ENCODE measurements at regions not wholly inside any gene's neighbourhood (a gene's known extent, or its start where the extent isn't known, plus 50 kb on each side); places are given as distances from the start of the nearest gene placed in this dataset.
A peak's percentile ranks its signal among the peaks of the same experiment; 100 is the strongest.

DNA sequence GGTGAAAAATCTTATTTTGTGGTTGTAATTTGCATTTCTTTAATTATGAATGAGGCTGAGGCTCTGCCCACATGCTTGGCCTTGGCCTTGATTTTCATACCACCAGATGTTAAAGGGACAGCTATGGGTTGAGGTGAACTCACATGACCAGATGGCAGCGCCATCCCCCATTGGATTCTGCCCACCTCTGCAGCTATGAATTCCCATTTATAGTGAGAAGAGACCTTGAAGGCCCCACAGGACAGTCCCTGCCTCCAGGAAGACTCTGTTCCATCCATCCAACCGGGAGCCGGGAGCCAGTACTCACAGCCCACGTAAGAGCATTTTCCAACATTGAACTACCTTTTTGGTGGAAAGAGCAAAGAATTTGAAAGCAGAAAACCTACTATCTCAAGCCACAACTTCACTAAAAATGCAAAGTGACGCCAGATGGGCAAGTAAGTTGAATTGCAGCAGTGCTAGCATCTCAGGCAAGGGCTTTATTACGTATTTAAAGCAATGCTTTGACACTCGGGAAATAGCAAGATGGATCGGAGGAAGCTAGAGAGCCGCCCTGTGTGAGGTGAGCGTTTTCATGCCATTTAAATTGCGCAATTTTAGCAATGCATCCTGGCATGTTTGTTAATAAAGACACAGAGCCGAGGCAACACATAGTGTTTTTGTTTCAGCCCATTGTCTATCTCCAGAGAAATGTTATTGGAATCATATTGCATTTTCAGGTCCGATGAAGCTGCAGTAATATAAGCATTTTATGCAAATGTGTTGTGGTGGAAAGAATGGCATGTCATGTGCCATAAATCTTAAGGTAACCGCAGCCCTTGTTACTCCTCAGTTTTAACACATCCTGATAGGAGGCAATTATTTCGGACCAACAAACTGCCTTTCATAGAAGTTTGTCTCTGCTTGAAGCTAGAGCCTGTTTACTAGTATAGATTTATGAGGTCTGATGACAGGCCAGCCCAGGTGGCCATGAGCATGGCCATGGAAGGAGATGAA, 273.4 kb upstream of the TNRC6C start:
- DNase-seq (ENCODE audit: low read depth): no peak

DNA sequence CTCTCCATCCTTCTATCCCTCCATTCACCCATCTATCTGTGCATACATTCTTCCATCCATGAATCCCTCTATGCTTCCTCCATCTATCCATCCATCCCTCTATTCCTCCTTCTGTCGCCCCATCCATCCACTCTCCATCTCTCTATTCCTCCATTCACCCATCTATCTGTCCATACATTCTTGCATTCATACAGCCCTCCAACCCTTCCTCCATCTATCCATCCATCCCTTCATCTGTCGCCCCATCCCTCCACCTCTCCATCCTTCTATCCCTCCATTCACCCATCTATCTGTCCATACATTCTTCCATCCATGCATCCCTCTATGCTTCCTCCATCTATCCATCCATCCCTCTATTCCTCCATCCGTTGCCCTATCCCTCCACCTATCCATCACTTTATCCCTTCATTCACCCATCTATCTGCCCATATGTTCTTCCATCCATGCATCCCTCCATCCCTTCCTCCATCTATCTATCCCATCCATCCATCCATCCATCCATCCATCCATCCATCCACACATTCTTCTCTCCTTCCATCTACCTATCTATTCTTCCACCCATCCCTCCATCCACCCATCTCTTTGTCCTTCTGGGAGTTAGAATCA, 272.5 kb upstream of the TNRC6C start:
- no peak for DNase-seq (ENCODE audit: low read depth)

- no peak for DNase-seq (ENCODE audit: low read depth)
Measured at GRCh38 chr17:77686903-77687302, 271.6 kb upstream of the TNRC6C start.

DNA sequence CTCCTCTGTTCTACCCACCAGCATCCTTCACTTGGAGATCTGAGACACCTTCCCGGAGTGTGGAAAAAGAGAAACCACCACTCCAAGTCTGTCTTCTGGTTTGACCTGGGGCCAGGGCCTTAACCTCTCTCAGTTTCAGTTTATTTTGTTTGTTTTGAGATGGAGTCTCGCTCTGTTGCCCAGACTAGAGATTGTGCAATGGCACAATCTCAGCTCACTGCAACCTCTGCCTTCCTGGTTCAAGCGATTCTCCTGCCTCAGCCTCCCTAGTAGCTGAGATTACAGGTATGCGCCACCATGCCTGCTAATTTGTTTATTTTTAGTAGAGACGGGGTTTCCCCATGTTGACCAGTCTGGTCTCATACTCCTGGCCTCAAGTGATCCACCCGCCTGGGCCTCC, 271.1 kb upstream of the TNRC6C start:
- DNase-seq (ENCODE audit: low read depth): no peak

GRCh38 chr17:77687921-77688320, 270.6 kb upstream of the TNRC6C start:
- no peak for DNase-seq (ENCODE audit: low read depth)

DNA sequence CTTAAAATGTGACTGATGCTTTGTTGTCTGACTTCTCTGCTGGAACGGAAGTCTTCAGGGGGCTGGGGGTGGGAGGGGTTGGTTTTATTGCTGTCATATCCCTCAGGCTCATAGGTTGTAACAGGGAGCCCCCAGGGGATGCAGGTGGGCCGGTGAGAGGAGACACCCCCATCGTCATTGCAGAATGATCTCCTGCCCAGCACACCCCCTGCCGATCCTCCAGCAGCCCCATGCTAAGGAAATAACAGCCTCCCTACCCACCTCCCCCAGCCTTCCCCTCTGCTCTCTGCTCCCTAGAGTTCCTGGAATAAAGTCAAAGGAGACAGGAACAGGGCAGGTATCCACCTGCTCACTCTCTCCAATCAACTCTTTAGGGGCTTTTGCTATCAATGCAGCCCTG, 270.1 kb upstream of the TNRC6C start:
- DNase-seq (ENCODE audit: low read depth): no peak

DNA sequence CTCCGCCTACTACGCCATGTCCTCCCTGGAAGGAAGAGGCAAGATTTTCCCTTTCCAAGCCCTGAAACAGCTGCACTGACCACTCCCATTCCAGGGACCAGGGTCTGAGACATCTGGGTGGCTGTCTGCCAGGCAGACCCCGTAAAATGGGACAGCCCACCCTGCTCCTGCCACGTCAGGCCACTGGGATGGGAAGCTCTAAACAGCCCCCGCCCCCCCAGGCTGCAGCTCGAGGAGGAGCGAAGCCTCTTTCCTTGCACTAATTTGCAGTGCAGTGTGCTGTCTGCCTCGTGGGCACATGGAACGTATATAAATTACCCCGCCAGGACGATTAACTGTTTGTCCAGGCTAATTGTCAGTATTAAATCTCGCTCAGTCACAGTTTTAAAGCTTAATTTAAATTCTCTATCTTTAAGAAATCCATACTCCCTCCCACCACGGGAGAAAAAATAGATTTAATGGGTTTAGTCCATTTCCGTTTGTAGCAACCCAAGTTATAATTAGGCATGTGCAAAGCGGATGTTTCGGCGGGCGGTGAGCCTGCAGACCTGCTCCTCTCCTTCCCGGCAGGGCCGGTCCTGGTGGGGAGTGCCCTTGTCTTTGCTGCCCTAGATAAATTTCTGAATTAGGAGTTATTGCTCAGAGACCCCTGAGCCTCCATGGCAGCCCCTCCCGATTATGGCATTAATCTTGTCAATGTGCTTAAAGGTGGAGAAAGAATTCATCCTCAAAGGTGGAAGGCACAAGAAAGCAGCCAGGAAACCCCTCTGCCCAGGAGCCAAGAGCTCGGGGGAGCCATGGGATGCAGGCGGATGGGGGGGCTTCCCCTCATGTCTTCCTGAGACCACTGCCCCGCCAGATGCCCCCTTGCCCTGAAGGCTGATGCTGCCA, 268.0 kb upstream of the TNRC6C start:
- no peak for DNase-seq (ENCODE audit: low read depth)

- DNase-seq (ENCODE audit: low read depth): no peak
Measured at GRCh38 chr17:77691216-77692085, 267.1 kb upstream of the TNRC6C start.

DNA sequence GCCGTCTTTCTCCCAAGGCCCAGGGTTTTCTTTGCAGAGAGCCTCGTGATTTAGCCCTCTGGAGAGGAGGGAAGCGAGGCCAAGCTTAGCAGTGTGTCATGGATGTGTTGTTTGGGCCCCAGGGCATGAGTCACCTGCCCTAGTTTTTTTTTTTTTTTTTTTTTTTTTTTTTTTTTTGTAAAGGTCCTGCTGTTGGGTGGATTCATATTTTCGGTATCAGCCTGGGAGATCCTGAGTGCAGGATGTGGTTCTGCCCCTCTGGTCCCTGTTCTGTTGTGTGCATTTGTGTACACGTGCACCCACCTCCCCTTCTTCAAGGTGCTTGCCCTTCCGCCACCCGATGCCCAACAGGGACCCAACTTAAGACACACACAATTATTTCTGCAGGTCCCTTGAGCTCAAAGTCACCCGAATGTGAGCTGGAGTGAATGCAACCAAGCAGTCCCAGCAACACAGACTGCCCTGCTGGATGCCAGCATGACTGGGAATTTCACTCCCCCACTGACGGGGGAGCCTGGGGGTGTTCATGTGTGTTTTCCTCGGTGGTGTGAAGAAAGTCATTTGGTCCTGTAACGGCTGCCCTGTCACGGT, 265.8 kb upstream of the TNRC6C start:
- peak; percentile 1 for DNase-seq (ENCODE audit: low read depth)

GRCh38 chr17:77693301-77693700, 265.2 kb upstream of the TNRC6C start:
- DNase-seq (ENCODE audit: low read depth): no peak

DNA sequence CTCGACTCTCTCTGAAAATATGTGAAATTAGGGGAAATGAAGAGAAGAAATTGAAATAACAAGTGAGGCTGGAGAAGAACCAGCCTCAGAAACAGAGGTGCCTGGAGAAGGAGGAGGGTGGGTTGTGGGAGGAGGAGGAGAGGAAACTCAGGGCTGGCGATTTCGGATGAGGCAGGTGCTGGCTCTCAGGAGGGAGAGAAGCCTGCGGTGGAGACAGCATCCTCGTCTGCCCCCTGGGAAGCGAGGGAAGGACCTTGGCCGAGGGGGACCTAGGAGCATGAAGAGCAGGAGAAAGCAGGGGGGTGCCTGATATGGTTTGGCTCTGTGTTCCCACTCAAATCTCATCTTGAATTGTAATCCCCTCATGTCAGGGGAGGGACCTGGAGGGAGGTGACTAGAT, 264.7 kb upstream of the TNRC6C start:
- DNase-seq (ENCODE audit: low read depth): no peak

DNA sequence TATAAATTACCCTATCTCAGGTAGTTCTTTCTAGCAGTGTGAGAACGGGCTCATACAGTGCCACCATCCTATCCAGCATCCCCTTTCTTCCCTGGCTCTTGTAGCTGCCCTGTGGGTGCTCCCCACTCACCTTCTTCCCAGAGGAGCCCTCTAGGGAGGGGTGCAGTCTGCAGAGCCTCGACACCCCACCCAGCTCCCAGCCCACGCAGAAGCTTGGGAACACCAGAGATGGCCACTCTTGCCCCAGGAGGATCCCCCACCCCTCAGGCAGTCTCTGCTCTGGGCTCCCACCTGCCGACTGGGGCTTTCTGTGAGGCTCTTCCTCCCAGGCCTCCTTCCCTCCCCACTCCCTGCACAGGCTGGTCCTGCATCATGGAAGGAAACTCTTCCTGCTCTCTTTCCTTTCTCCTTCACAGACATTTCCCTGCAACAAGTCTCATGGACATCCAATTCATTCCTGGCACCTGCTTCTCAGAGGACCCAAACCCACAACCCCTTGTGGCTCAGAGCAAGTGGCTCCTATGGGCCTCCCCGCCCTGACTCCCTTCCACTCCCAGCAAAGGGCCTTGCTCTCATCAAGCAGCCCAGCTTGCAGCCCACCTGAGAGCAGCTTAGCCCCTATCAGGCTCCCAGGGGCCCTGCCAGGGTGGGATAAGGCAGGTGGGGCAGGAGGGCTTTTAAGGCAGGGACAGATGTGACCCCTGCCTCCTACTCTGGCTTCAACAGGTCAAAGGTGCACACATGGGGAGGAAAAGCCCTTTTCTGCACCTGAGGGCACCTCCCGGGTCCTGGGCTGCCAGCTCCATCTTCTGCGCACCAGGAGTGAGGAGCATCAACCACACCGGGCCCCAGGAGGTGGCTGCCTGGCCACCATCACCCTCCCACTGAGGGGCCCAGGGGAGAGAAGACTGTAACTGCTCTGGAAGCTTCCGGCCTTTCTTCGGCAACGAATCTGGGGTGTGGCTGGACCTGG, 263.8 kb upstream of the TNRC6C start:
- DNase-seq (ENCODE audit: low read depth): no peak

- no peak for DNase-seq (ENCODE audit: low read depth)
Measured at GRCh38 chr17:77695386-77695785, 263.1 kb upstream of the TNRC6C start.

DNA sequence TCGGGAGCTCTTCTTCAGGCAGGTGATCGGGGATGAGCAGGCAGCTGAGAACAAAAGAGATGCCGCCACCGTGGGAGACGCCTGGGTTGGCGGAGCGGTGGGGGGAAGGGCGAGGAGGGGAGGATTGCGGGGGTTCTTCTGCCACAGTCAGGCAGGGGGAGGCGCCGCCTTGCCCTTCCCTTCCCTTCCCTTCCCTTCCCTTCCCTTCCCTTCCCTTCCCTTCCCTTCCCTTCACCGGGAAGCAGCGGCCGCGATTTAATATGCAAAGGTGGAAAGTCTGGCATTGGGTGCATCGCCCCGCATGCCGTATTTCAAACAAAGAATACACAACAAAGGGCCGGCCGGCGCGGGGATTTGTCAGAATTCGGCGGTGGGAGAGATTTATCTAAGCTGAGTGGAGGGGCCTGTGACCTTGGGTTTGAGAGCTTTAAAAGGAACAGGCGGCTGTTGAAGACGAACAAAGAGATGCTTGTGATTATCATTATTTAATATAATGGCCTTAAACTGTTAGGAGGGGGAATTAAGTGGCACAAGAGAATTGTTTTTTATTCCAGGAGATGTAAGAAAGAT, 262.3 kb upstream of the TNRC6C start:
- DNase-seq (ENCODE audit: low read depth): no peak

GRCh38 chr17:77696721-77697460, 261.6 kb upstream of the TNRC6C start:
- no peak for DNase-seq (ENCODE audit: low read depth)

DNA sequence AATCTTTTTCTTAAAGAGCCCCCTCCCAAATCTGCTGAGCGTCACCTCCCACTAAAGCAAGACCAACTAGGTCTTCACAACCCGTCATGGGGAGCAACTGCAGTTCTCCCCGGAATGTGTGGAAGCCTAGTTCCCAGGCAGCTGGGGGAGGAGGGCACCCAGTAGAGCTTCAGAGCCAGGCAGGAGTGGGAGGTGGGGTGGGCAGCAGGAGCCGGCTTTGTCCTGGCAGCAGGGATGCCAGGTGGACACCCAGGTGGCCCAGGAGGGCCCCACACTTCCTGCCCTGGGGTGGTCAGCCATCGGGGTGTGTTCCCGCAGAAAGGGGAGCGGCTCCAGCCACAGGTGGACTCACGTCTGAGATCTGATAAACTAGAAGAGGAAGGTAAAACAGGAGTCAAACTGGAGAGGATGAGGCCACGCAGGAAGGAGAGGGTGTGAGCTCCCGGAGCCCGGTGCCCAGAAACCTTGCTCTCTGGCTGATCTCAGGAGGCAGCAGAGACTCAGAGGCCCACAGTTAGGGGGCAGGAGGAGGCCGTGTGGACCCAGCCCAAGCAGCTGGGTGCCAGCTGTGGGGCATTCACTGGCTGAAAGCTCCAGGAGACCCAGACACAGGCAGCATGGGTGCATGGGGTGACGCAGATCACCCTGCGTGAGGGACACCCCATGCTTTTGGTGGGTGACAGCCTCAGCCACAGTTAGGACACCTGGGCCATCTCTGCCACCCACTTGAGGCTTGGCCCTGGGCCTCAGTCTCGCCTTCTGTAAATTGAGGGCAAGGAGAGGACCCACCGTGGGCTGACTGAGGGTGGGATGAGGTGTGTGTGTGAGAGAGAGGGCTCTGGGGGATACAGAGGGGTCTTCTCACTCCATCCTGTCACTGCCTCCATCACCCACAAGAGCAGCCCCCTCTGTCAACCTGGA, 260.8 kb upstream of the TNRC6C start:
- DNase-seq (ENCODE audit: low read depth): no peak

- DNase-seq (ENCODE audit: low read depth): no peak
Measured at GRCh38 chr17:77698903-77699623, 259.4 kb upstream of the TNRC6C start.
